ENCODE measurements at regions not wholly inside any gene's neighbourhood (a gene's known extent, or its start where the extent isn't known, plus 50 kb on each side); places are given as distances from the start of the nearest gene placed in this dataset.

DNA sequence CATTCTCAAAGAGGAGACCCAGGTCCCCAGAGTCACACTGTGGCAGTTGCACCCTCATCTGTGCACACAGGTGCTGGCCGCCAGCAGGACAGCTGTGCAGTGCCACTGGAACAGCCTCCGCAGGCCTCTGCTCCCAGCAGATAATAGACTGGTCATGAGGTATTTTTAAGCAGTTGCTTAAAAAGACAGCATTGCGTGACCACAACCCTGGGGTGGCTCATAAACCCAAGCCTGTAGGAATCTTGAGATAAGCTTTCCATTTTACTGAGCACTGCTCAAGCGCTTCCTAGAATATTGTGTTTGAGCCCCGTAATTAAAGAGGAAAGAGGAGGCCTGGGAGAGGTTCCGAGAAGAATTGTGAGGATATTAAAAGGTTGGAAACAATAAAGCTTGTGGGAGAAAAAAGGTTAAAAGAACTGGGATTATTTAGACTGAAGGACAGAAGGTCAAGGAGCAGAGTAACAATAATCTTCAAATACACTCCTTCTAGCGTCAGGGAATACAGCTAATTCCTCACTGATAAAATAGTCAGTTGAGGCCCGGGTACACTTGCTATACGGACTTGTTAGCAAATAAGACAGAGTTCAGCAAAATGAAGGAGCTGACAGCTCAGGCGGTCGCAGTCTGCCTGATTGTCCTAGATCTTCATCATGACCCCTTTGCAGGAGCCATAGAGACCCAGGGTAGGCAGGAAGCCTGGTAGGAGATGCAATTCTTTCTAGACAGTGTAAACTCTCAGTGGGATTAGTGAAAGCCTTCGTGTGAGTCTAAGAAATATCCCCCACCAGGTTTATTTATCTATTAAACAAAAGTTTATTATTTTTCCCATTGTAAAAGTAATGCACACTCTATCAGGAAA, 86.2 kb upstream of the KIT start:
- WGBS, 3 donors, result 87 to 89% (median 87%) methylated on average over 12 of the region's 12 CpGs
- ATAC-seq (no peak), DNase-seq (no peak)

DNA sequence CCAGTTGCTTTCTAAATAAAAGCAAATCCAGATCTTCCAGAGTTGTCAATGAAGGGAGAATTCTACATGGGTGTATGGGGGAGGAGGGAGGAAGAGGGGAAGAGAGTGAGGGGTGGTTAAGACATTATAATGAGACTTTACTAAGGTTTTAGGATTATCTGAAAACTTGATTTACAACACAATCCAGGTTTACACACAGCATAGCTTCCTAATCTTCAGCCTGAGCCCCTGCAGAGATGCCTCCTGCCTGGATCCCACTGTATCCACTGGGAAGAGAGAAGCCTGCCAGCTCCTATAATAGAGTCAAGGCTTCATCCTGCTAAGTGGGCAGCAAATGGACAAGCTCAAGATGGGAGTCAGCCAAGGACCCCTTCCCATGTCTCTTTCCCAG, 85.6 kb upstream of the KIT start:
- TF ChIP-seq, protein P1, sequence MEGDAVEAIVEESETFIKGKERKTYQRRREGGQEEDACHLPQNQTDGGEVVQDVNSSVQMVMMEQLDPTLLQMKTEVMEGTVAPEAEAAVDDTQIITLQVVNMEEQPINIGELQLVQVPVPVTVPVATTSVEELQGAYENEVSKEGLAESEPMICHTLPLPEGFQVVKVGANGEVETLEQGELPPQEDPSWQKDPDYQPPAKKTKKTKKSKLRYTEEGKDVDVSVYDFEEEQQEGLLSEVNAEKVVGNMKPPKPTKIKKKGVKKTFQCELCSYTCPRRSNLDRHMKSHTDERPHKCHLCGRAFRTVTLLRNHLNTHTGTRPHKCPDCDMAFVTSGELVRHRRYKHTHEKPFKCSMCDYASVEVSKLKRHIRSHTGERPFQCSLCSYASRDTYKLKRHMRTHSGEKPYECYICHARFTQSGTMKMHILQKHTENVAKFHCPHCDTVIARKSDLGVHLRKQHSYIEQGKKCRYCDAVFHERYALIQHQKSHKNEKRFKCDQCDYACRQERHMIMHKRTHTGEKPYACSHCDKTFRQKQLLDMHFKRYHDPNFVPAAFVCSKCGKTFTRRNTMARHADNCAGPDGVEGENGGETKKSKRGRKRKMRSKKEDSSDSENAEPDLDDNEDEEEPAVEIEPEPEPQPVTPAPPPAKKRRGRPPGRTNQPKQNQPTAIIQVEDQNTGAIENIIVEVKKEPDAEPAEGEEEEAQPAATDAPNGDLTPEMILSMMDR (IDR thresholded peaks at IDR 0.05), result no peak
- no peak for ATAC-seq

More for the DNA sequence above, 86.2 kb upstream of the KIT start:
- TF ChIP-seq, protein P1 (IDR thresholded peaks at IDR 0.05), result no peak
- no peaks in the 10 kb centered on the region for H3K9me3 ChIP-seq
- H3K36me3 ChIP-seq (ENCODE audit: insufficient read depth in 1 of 2, low read depth in 1 of 2), result no peaks in the 10 kb centered on the region
- peaks cover 6% of the 10 kb centered on the region for H3K4me1 ChIP-seq
- H3K27ac ChIP-seq, result no peak overlapping the region
- intact Hi-C loops (cut with DNase I), result no loop called here
- no peak overlapping the region for H3K4me3 ChIP-seq
- no peaks in the 10 kb centered on the region for H3K27me3 ChIP-seq (ENCODE audit: insufficient read depth in 3 of 3, low read length in 2 of 3)

DNA sequence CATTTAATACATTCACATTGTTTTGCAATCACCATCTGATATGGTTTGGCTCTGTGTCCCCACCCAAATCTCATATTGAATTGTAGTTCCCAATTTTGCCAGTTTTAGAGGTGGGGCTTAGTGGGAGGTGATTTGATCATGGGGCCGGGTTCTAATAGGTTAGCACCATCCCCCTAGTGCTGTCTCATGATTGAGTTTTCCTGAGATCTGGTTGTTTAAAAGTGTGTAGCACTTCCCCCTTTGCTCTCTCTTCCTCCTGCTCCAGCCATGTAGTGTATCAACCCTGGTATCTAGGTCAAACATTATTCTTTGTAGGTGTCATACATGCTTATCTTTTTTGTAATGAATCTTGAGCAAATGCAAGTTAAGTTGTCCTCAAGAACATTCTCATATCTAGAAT, 83.3 kb upstream of the KIT start:
- Histone ChIP-seq H3K4me1 (no peaks in the 10 kb centered on the region), H3K4me3 (no peak overlapping the region), H3K27ac (no peak overlapping the region), H3K27me3 (ENCODE audit: insufficient read depth in 3 of 3, low read length in 2 of 3) (no peaks in the 10 kb centered on the region), H3K36me3 (ENCODE audit: insufficient read depth in 1 of 2, low read depth in 1 of 2) (no peaks in the 10 kb centered on the region), H3K9me3 (no peaks in the 10 kb centered on the region)
- intact Hi-C loops (cut with DNase I), result no loop called here
- no peak for ATAC-seq
- TF ChIP-seq, protein P1 (IDR thresholded peaks at IDR 0.05), result no peak
- 83 to 94% (median 89%) methylated on average over 1 of the region's 1 CpG for WGBS, 3 donors
- no peak for DNase-seq

More for the DNA sequence above, 85.6 kb upstream of the KIT start:
- Histone ChIP-seq H3K27ac (no peak overlapping the region), H3K36me3 (ENCODE audit: insufficient read depth in 1 of 2, low read depth in 1 of 2) (no peaks in the 10 kb centered on the region), H3K27me3 (ENCODE audit: insufficient read depth in 3 of 3, low read length in 2 of 3) (no peaks in the 10 kb centered on the region), H3K9me3 (no peaks in the 10 kb centered on the region), H3K4me1 (peaks cover 6% of the 10 kb centered on the region), H3K4me3 (no peak overlapping the region)
- no peak for DNase-seq
- intact Hi-C loops (cut with DNase I), result no loop called here

DNA sequence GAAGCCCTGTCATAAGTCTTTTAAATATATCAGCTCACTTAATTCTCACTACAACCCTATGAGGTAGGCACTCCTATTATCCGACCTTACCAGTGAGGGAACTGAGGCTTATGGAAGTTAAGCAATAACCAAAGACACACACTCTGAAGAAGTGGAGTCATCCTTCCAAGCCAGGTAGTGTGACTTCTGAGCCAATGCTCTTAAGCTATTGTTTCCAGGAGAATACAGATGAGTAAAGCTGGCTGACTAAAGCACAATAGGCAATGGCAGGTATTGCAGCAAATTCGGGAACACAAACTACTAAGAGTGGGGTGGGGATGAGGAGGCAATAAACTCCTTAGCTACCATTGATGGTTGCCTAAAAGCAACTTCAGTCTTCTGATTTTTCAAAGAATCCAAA, 81.8 kb upstream of the KIT start:
- Histone ChIP-seq H3K36me3 (ENCODE audit: insufficient read depth in 1 of 2, low read depth in 1 of 2) (no peaks in the 10 kb centered on the region), H3K27me3 (ENCODE audit: insufficient read depth in 3 of 3, low read length in 2 of 3) (no peaks in the 10 kb centered on the region), H3K27ac (no peak overlapping the region), H3K4me3 (no peak overlapping the region), H3K9me3 (no peaks in the 10 kb centered on the region), H3K4me1 (no peaks in the 10 kb centered on the region)
- intact Hi-C loops (cut with DNase I), result no loop called here
- WGBS, 3 donors, result 73 to 80% (median 78%) methylated on average over 2 of the region's 2 CpGs
- DNase-seq (no peak), ATAC-seq (no peak)
- TF ChIP-seq, protein P1 (IDR thresholded peaks at IDR 0.05), result no peak

DNA sequence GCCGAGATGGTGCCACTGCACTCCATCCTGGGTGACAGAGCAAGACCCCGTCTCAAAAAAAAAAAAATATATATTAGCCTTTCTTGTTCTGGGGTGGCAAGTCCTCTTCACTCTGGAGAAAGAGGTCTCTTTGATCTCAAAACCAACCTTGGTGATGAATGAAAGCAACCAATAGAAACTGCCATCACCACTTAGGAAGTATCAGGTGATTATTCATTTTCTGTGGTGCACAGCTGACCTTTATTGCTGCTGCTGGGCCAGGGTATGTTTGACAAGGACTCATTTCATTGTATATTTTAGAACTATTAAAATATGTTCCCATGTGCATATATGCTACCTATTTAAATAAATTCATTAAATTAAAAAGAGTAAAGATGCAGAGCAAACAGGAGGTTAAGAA, 76.0 kb upstream of the KIT start:
- WGBS, 3 donors, result 86 to 97% (median 90%) methylated on average over 2 of the region's 2 CpGs
- DNase-seq (no peak), ATAC-seq (no peak)

More for the DNA sequence above, 76.0 kb upstream of the KIT start:
- no peaks in the 10 kb centered on the region for H3K36me3 ChIP-seq (ENCODE audit: insufficient read depth in 1 of 2, low read depth in 1 of 2)
- TF ChIP-seq, protein P1 (IDR thresholded peaks at IDR 0.05), result no peak
- H3K27me3 ChIP-seq (ENCODE audit: insufficient read depth in 3 of 3, low read length in 2 of 3), result no peaks in the 10 kb centered on the region
- no peak overlapping the region for H3K27ac ChIP-seq
- H3K4me1 ChIP-seq, result no peaks in the 10 kb centered on the region
- H3K9me3 ChIP-seq, result no peaks in the 10 kb centered on the region
- intact Hi-C loops (cut with DNase I), result no loop called here
- no peak overlapping the region for H3K4me3 ChIP-seq

Data from psoas muscle (tissue), 7 donors.